ENCODE measurements at regions not wholly inside any gene's neighbourhood (a gene's known extent, or its start where the extent isn't known, plus 50 kb on each side); places are given as distances from the start of the nearest gene placed in this dataset.

GRCh38 chr22:27615408-27615807 is 186.1 kb downstream of the MN1 start:
- peaks cover 0 to 37% (median 16%) of the 10 kb centered on the region in 3 donors for H3K27me3 ChIP-seq
- no peak overlapping the region for H3K27ac ChIP-seq
- DNase-seq, result no peak
- H3K9me3 ChIP-seq, result no peaks in the 10 kb centered on the region
- peaks cover 6 to 12% (median 8%) of the 10 kb centered on the region in 4 donors for H3K4me1 ChIP-seq
- TF ChIP-seq CTCF (IDR thresholded peaks at IDR 0.05) (no peak), POLR2AphosphoS5 (IDR thresholded peaks at IDR 0.05) (no peak), POLR2A (IDR thresholded peaks at IDR 0.05) (no peak), EP300 (IDR thresholded peaks at IDR 0.05) (no peak)
- no peak overlapping the region for H3K4me3 ChIP-seq
- intact Hi-C loops (cut with DNase I; ENCODE audit: low total_unique reads), result no loop called here
- H3K36me3 ChIP-seq, result no peaks in the 10 kb centered on the region
- 85 to 92% (median 88%) methylated on average over 12 of the region's 12 CpGs for WGBS, 5 donors

- intact Hi-C loops (cut with DNase I; ENCODE audit: low total_unique reads), result no loop called here
- H3K36me3 ChIP-seq, result no peaks in the 10 kb centered on the region
- WGBS, 5 donors, result 49 to 73% (median 54%) methylated on average over 3 of the region's 3 CpGs
- H3K27ac ChIP-seq, result no peak overlapping the region
- no peak for TF ChIP-seq POLR2AphosphoS5 (IDR thresholded peaks at IDR 0.05)
- TF ChIP-seq EP300 (IDR thresholded peaks at IDR 0.05), result no peak
- no peak for TF ChIP-seq POLR2A (IDR thresholded peaks at IDR 0.05)
- TF ChIP-seq CTCF (IDR thresholded peaks at IDR 0.05), result no peak
- H3K27me3 ChIP-seq, result peaks cover 0 to 37% (median 16%) of the 10 kb centered on the region in 3 donors
- DNase-seq, result no peak
- peaks cover 6 to 12% (median 8%) of the 10 kb centered on the region in 4 donors for H3K4me1 ChIP-seq
- H3K9me3 ChIP-seq, result no peaks in the 10 kb centered on the region
- no peak overlapping the region for H3K4me3 ChIP-seq
Observed at GRCh38 chr22:27616033-27616432, 185.5 kb downstream of the MN1 start.

GRCh38 chr22:27617214-27617881 is 184.2 kb downstream of the MN1 start:
- Histone ChIP-seq H3K4me1 (peaks cover 6 to 12% (median 8%) of the 10 kb centered on the region in 4 donors), H3K4me3 (no peak overlapping the region), H3K36me3 (no peaks in the 10 kb centered on the region), H3K9me3 (no peaks in the 10 kb centered on the region), H3K27ac (no peak overlapping the region), H3K27me3 (peaks cover 0 to 32% (median 16%) of the 10 kb centered on the region in 3 donors)
- TF ChIP-seq EP300 (IDR thresholded peaks at IDR 0.05), result no peak
- TF ChIP-seq CTCF (IDR thresholded peaks at IDR 0.05), result no peak
- no peak for TF ChIP-seq POLR2AphosphoS5 (IDR thresholded peaks at IDR 0.05)
- TF ChIP-seq POLR2A (IDR thresholded peaks at IDR 0.05), result no peak
- no peak for DNase-seq
- intact Hi-C loops (cut with DNase I; ENCODE audit: low total_unique reads), result no loop called here
- 45 to 88% (median 48%) methylated on average over 2 of the region's 2 CpGs for WGBS, 5 donors

GRCh38 chr22:27620367-27621154 is 181.0 kb downstream of the MN1 start:
- Histone ChIP-seq H3K36me3 (no peaks in the 10 kb centered on the region), H3K27me3 (peaks cover 0 to under 1% (median 0%) of the 10 kb centered on the region in 3 donors), H3K4me1 (no peaks in the 10 kb centered on the region), H3K9me3 (no peaks in the 10 kb centered on the region), H3K4me3 (no peak overlapping the region), H3K27ac (no peak overlapping the region)
- TF ChIP-seq POLR2AphosphoS5 (IDR thresholded peaks at IDR 0.05) (no peak), CTCF (IDR thresholded peaks at IDR 0.05) (no peak)
- no peak for DNase-seq
- intact Hi-C loops (cut with DNase I; ENCODE audit: low total_unique reads), result no loop called here
- 75 to 85% (median 84%) methylated on average over 14 to 15 of the region's 15 CpGs for WGBS, 5 donors

All from stomach (tissue), 8 donors.